Panc1 (cell line): ENCODE measurements at regions not wholly inside any gene's neighbourhood (a gene's known extent, or its start where the extent isn't known, plus 50 kb on each side); places are given as distances from the start of the nearest gene placed in this dataset.

Experiments
- ATAC-seq: fragments of 200-7000 bp; cut with Tn5 transposase; 2 replicates; pipeline ENCODE4 v1.9.1; 2020; ENCODE audit warnings: mild to moderate bottlenecking, moderate library complexity
- BruUV-seq: library from RNA; stranded (reverse); fragments of 400-500 nt; replicated peaks from 2 replicates; lab custom pipeline; 2021; lab: Mats Ljungman, UMichigan
- CTCF ChIA-PET: fragments of 300-600 bp; sonication (Branson Sonifier 250); formaldehyde crosslinking; loops from one replicate; lab custom pipeline; 2022; ENCODE audit warnings: antibody characterized with exemption; lab: Charles Lee
- POLR2A ChIA-PET: fragments of 300-600 bp; sonication (Branson Sonifier 250); formaldehyde crosslinking; loops from one replicate; lab custom pipeline; 2022; ENCODE audit warnings: antibody characterized with exemption; lab: Charles Lee
- DNase-seq: peaks from one replicate; pipeline ENCODE4 v3.0.0-alpha.2; 2010; ENCODE audit warnings: low read depth, low spot score
- H3K27ac ChIP-seq: 2 replicates; pipeline ENCODE4 v1.5.1; 2011; ENCODE audit warnings: mild to moderate bottlenecking, low read length, inconsistent platforms
- H3K27me3 ChIP-seq: fragments of 200-500 bp; sonication (Bioruptor generic); 2 replicates; pipeline ENCODE4 v1.6.0; 2014; ENCODE audit warnings: low read length, inconsistent platforms; ENCODE audit not compliant: control insufficient read depth, insufficient read depth
- H3K36me3 ChIP-seq: fragments of 200-500 bp; sonication (Bioruptor generic); 2 replicates; pipeline ENCODE4 v1.5.1; 2014; ENCODE audit warnings: inconsistent platforms, mild to moderate bottlenecking, low read length, moderate library complexity; ENCODE audit not compliant: control insufficient read depth, insufficient read depth
- H3K4me1 ChIP-seq: 2 replicates; pipeline ENCODE4 v1.5.1; 2011; ENCODE audit warnings: inconsistent platforms, mild to moderate bottlenecking, low read length, moderate library complexity; ENCODE audit not compliant: control insufficient read depth, insufficient read depth
- H3K4me3 ChIP-seq, 2 experiments: 2 replicates each; pipeline ENCODE4 v1.5.1; 2011 to 2012; ENCODE audit warnings: low read depth in 2 of 2, low read length in 2 of 2, mild to moderate bottlenecking in 2 of 2, inconsistent platforms in 1 of 2, moderate library complexity in 1 of 2
- H3K9me3 ChIP-seq: fragments of 200-500 bp; sonication (Bioruptor generic); 2 replicates; pipeline ENCODE4 v1.5.1; 2014; ENCODE audit warnings: low read depth, mild to moderate bottlenecking, inconsistent platforms, low read length, moderate library complexity; ENCODE audit not compliant: control insufficient read depth, insufficient read depth
- POLR2AphosphoS5 ChIP-seq: IDR thresholded peaks from 2 replicates; pipeline ENCODE4 v1.6.1; 2012; ENCODE audit warnings: mild to moderate bottlenecking, low read depth, low read length, moderate library complexity
- SIN3A ChIP-seq: IDR thresholded peaks from 2 replicates; pipeline ENCODE4 v1.6.1; 2012; ENCODE audit warnings: low read depth, mild to moderate bottlenecking, low read length, moderate library complexity, borderline replicate concordance; ENCODE audit not compliant: insufficient read depth
- TCF7L2 ChIP-seq: IDR thresholded peaks from 2 replicates; pipeline ENCODE4 v1.6.1; 2011; ENCODE audit warnings: mild to moderate bottlenecking, low read depth, low read length, inconsistent platforms
- in situ Hi-C: cut with HindIII; loops from 2 replicates; pipeline ENCODE4 v1.10.0; 2016; ENCODE audit warnings: low sequenced_read_pairs, low pct_unique_long_range_greater_than_20kb
- intact Hi-C: fragments of 100-400 bp; cut with micrococcal nuclease; formaldehyde crosslinking; loops from one replicate; pipeline ENCODE4 v1.10.0; 2022; ENCODE audit not compliant: unreplicated experiment
- TF ChIP-seq, protein P1 (sequence below), 2 experiments: IDR thresholded peaks; 2 replicates each; pipeline ENCODE4 v1.6.1; 2011 to 2012; ENCODE audit warnings: low read depth in 2 of 2, control low read depth in 1 of 2, low read length in 1 of 2, mild to moderate bottlenecking in 1 of 2, moderate library complexity in 1 of 2; ENCODE audit not compliant: insufficient read depth in 1 of 2
- TF ChIP-seq, protein P2 (sequence below): fragments of 450-650 bp; IDR thresholded peaks from 2 replicates; pipeline ENCODE4 v1.5.1; 2017; ENCODE audit warnings: mild to moderate bottlenecking

DNA sequence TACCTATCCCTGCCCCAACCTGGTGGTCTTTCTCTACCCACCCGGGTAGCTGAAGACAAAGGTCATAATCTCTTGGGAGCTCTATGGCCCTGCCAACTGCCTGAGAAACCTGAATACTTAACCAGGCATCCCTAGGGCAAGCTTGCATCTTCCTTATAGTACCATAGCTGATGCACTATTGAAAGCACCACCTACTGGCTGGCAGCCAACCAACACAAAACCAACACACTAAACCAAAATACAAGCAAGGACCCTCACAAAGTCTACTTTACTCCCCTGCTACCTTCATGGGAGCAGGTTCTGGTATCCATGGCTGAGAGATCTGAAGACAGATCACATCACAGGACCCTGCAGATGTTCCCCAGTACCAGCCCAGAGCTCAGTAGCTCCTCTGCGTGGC, 171.8 kb upstream of the TAS2R1 start:
- Histone ChIP-seq H3K9me3 (no peaks in the 10 kb centered on the region), H3K4me1 (no peaks in the 10 kb centered on the region), H3K36me3 (no peaks in the 10 kb centered on the region), H3K27ac (no peak overlapping the region), H3K4me3 (no peak overlapping the region), H3K27me3 (no peaks in the 10 kb centered on the region)
- ChIA-PET CTCF (no interaction called here), POLR2A (no interaction called here)
- no peak for TF ChIP-seq TCF7L2
- no peak for TF ChIP-seq POLR2AphosphoS5
- TF ChIP-seq, protein P1, sequence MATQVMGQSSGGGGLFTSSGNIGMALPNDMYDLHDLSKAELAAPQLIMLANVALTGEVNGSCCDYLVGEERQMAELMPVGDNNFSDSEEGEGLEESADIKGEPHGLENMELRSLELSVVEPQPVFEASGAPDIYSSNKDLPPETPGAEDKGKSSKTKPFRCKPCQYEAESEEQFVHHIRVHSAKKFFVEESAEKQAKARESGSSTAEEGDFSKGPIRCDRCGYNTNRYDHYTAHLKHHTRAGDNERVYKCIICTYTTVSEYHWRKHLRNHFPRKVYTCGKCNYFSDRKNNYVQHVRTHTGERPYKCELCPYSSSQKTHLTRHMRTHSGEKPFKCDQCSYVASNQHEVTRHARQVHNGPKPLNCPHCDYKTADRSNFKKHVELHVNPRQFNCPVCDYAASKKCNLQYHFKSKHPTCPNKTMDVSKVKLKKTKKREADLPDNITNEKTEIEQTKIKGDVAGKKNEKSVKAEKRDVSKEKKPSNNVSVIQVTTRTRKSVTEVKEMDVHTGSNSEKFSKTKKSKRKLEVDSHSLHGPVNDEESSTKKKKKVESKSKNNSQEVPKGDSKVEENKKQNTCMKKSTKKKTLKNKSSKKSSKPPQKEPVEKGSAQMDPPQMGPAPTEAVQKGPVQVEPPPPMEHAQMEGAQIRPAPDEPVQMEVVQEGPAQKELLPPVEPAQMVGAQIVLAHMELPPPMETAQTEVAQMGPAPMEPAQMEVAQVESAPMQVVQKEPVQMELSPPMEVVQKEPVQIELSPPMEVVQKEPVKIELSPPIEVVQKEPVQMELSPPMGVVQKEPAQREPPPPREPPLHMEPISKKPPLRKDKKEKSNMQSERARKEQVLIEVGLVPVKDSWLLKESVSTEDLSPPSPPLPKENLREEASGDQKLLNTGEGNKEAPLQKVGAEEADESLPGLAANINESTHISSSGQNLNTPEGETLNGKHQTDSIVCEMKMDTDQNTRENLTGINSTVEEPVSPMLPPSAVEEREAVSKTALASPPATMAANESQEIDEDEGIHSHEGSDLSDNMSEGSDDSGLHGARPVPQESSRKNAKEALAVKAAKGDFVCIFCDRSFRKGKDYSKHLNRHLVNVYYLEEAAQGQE (IDR thresholded peaks at IDR 0.05; ENCODE audit: insufficient read depth in 1 of 2, low read depth in 2 of 2, low read length in 1 of 2), result no peak
- TF ChIP-seq, protein P2, sequence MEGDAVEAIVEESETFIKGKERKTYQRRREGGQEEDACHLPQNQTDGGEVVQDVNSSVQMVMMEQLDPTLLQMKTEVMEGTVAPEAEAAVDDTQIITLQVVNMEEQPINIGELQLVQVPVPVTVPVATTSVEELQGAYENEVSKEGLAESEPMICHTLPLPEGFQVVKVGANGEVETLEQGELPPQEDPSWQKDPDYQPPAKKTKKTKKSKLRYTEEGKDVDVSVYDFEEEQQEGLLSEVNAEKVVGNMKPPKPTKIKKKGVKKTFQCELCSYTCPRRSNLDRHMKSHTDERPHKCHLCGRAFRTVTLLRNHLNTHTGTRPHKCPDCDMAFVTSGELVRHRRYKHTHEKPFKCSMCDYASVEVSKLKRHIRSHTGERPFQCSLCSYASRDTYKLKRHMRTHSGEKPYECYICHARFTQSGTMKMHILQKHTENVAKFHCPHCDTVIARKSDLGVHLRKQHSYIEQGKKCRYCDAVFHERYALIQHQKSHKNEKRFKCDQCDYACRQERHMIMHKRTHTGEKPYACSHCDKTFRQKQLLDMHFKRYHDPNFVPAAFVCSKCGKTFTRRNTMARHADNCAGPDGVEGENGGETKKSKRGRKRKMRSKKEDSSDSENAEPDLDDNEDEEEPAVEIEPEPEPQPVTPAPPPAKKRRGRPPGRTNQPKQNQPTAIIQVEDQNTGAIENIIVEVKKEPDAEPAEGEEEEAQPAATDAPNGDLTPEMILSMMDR, result no peak
- no peak for TF ChIP-seq SIN3A
- BruUV-seq, result no TSS peak
- no peak for DNase-seq
- in situ Hi-C loops, result no loop called here
- no peak for ATAC-seq
- intact Hi-C loops, result no loop called here

DNA sequence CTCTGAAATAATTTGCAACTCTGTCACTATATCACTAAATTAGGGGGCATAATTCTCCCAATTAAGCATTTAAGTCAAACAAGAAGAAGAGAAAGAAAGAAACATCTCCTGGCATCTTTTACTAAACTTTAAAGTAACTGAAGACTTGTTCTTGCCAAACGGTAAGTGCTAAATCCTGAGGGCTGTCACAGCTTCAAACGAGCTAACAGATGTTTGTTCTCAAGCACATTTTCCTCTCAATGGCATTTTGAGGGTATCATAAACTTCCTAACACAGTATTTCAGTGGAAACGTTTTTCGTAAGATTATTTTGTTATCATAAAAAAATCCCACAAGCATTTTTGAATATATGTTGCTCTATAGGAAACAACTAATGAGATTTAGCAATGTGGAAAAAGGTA, 169.5 kb upstream of the TAS2R1 start:
- in situ Hi-C loops, result no loop called here
- CTCF ChIA-PET, result no interaction called here

More for the DNA sequence above, 169.5 kb upstream of the TAS2R1 start:
- Histone ChIP-seq H3K36me3 (no peaks in the 10 kb centered on the region), H3K27ac (no peak overlapping the region), H3K4me1 (no peaks in the 10 kb centered on the region), H3K4me3 (no peak overlapping the region), H3K9me3 (no peaks in the 10 kb centered on the region), H3K27me3 (no peaks in the 10 kb centered on the region)
- POLR2A ChIA-PET, result no interaction called here
- intact Hi-C loops, result no loop called here
- BruUV-seq, result no TSS peak
- TF ChIP-seq TCF7L2, result no peak
- no peak for TF ChIP-seq POLR2AphosphoS5
- TF ChIP-seq, protein P1 (IDR thresholded peaks at IDR 0.05; ENCODE audit: insufficient read depth in 1 of 2, low read depth in 2 of 2, low read length in 1 of 2), result no peak
- TF ChIP-seq SIN3A, result no peak
- TF ChIP-seq, protein P2, result no peak
- ATAC-seq (no peak), DNase-seq (no peak)
